Immature natural killer cell (primary cell): ENCODE measurements at regions not wholly inside any gene's neighbourhood (a gene's known extent, or its start where the extent isn't known, plus 50 kb on each side); places are given as distances from the start of the nearest gene placed in this dataset.

Experiments used
- DNase-seq, 3 donors: peaks; one replicate each; pipeline ENCODE4 v3.0.0; 2022; ENCODE audit warnings: mixed read lengths in 1 of 3
- H3K27ac Mint-ChIP-seq, 6 donors: one replicate each; pipeline ENCODE4 v1.8.0; 2020; ENCODE audit warnings: mixed read lengths in 6 of 6, mild to moderate bottlenecking in 5 of 6, inconsistent platforms in 4 of 6, moderate library complexity in 3 of 6
- H3K27me3 Mint-ChIP-seq, 3 donors: one replicate each; pipeline ENCODE4 v1.8.0; 2020 to 2021; ENCODE audit warnings: low read depth in 3 of 3, mild to moderate bottlenecking in 3 of 3, mixed read lengths in 3 of 3, moderate library complexity in 3 of 3, inconsistent platforms in 1 of 3
- H3K36me3 Mint-ChIP-seq, 3 donors: one replicate each; pipeline ENCODE4 v1.8.0; 2020; ENCODE audit warnings: mixed read lengths in 3 of 3, inconsistent platforms in 2 of 3, mild to moderate bottlenecking in 2 of 3
- H3K4me1 Mint-ChIP-seq, 2 donors: one replicate each; pipeline ENCODE4 v1.8.0; 2020; ENCODE audit warnings: inconsistent platforms in 2 of 2, mild to moderate bottlenecking in 2 of 2, mixed read lengths in 2 of 2, moderate library complexity in 1 of 2
- H3K4me3 Mint-ChIP-seq, 5 donors: one replicate each; pipeline ENCODE4 v1.8.0; 2020; ENCODE audit warnings: mild to moderate bottlenecking in 5 of 5, mixed read lengths in 5 of 5, inconsistent platforms in 3 of 5, moderate library complexity in 3 of 5
- H3K9me3 Mint-ChIP-seq, 6 donors: one replicate each; pipeline ENCODE4 v1.8.0; 2020; ENCODE audit warnings: mild to moderate bottlenecking in 6 of 6, mixed read lengths in 6 of 6, inconsistent platforms in 4 of 6, moderate library complexity in 3 of 6

DNA sequence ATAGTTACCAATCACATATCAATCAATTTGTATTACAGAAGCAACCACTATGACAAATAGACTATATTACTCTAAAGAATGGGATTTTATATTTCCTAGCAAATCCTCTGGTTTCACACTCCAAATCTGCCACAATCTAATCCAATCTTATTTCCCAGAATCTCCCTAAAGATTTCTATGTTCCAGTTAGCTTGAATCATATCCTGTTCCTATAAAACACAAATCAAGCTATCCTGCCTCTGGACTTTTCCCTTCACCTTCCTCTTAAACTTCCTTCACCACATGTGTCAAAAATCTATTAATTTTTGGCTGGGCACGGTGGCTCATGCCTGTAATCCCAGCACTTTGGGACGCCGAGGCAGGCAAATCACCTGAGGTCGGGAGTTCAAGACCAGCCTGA, 50.0 kb downstream of the PIK3C2A start:
- H3K27me3 Mint-ChIP-seq: no peaks in the 10 kb centered on the region
- peaks cover 70 to 83% of the 10 kb centered on the region in 2 donors for H3K4me1 Mint-ChIP-seq
- peaks cover 0 to 20% (median 8%) of the 10 kb centered on the region in 3 donors for H3K36me3 Mint-ChIP-seq
- DNase-seq: no peak
- H3K4me3 Mint-ChIP-seq: peak overlapping the region in 1 of 5 donors; percentile 1
- H3K9me3 Mint-ChIP-seq: peaks cover 0 to 2% (median 0%) of the 10 kb centered on the region in 6 donors
- H3K27ac Mint-ChIP-seq: peak overlapping the region in 3 of 6 donors; percentile 7 to 62 (median 33)

DNA sequence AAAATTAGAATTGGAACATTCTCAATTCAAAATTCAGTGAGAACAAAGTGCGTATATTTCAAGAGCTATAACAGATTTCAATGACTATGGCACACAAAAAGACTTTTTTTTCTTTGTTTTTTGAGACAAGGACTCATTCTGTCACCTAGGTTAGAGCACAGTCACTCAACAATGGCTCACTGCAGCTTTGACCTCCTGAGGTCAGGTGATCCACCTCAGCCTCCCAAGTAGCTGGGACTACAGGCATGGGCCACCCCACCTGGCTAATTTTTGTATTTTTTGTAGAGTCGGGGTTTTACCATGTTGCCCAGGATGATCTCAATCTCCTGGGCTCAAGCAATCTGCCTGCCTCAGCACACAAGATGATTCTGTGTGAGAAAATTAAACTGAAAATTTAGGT, 51.5 kb downstream of the PIK3C2A start:
- Mint-ChIP-seq H3K27me3 (no peaks in the 10 kb centered on the region), H3K4me3 (peak overlapping the region in 2 of 5 donors; percentile 28 to 52), H3K9me3 (peaks cover 0 to 2% (median 0%) of the 10 kb centered on the region in 6 donors), H3K4me1 (peaks cover 55 to 68% of the 10 kb centered on the region in 2 donors), H3K27ac (peak overlapping the region; percentile 40 to 84 (median 56)), H3K36me3 (peaks cover 0 to 20% (median 8%) of the 10 kb centered on the region in 3 donors)
- DNase-seq: no peak

DNA sequence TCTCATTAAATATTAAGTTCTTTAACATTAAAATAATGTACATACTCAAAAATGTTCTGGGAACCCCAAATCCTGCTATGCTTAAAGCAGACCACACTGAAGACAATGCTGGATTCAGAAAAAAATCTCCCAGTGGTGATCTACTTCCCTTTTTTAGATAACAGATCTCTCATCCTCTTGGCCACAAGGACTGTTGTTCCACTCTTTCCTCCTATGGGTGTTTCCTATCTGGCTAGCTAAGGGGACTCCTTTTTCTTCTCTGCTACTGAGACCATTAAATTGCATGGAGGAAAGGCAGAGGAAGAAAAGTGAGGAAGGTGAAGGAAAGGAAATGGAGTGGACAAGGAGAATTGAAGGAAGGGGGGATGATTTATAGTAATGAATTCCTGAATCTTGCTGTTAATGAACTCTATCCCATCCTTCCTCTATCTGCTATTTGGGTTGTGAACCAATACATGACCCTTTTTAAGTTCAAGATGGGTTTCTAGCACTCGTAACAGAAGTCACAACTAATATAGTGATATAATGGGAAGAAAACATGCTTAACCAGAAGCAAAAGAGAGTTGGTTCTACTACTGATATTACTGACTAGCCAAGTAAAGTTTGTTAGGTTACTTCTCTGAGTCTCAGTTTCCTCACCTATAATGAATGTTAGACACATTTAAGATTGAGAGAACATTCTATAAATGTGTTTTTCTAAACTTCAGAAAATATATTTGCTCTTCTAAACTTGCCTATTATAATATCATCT, 53.2 kb downstream of the PIK3C2A start:
- Mint-ChIP-seq H3K27ac (peak overlapping the region; percentile 15 to 88 (median 74)), H3K9me3 (peaks cover 0 to 2% (median 0%) of the 10 kb centered on the region in 6 donors), H3K4me3 (peak overlapping the region in 1 of 5 donors; percentile 61), H3K36me3 (peaks cover 0 to 23% (median 12%) of the 10 kb centered on the region in 3 donors), H3K4me1 (peaks cover 38 to 62% of the 10 kb centered on the region in 2 donors), H3K27me3 (no peaks in the 10 kb centered on the region)
- DNase-seq: no peak

DNA sequence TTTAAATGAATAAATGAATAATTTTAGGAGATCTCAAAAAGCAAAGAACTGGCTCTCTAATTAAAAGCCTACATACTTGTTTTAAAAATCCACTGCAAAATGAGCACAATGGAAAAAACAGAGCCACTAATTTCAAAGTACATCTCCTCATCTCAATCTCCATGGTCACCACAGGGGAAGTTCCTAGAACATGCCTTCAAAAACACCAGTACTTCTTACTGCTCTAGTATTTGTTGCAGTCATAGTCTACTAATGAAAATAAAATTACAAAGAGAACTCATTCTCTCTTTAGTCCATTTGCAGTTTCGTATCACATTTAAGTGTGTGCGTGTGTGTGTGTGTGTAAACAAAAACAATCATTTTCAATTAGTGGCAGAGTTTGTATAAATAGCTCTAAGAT, 54.0 kb downstream of the PIK3C2A start:
- Mint-ChIP-seq H3K9me3 (peaks cover 0 to 2% (median 0%) of the 10 kb centered on the region in 6 donors), H3K27me3 (no peaks in the 10 kb centered on the region), H3K4me3 (no peak overlapping the region), H3K27ac (peak overlapping the region; percentile 9 to 88 (median 62)), H3K4me1 (peaks cover 31 to 54% of the 10 kb centered on the region in 2 donors), H3K36me3 (peaks cover 0 to 23% (median 12%) of the 10 kb centered on the region in 3 donors)
- no peak for DNase-seq

DNA sequence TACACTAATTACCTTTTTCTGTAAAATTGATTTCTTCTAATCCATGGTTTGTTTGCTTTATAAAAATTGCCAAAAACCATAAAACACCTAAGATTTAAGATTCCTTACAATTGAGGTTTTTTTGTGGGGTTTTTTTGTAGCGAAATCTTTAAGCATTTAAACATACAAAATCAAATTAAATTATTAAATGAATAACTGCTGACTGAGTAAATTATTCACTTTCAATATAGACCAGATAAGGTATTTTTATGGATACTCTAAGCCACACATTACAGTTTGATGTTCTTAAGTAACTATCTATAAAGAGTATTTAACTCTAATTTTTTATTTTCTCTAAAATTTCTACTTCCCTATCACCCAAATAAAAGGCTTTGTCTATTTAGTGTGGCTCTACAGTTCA, 55.5 kb downstream of the PIK3C2A start:
- no peak overlapping the region for H3K27ac Mint-ChIP-seq
- peaks cover 30 to 54% of the 10 kb centered on the region in 2 donors for H3K4me1 Mint-ChIP-seq
- peaks cover 0 to 3% (median 0%) of the 10 kb centered on the region in 3 donors for H3K27me3 Mint-ChIP-seq
- H3K36me3 Mint-ChIP-seq: peaks cover 1 to 24% (median 12%) of the 10 kb centered on the region in 3 donors
- H3K9me3 Mint-ChIP-seq: peaks cover 0 to 2% (median 0%) of the 10 kb centered on the region in 6 donors
- H3K4me3 Mint-ChIP-seq: no peak overlapping the region
- no peak for DNase-seq

DNA sequence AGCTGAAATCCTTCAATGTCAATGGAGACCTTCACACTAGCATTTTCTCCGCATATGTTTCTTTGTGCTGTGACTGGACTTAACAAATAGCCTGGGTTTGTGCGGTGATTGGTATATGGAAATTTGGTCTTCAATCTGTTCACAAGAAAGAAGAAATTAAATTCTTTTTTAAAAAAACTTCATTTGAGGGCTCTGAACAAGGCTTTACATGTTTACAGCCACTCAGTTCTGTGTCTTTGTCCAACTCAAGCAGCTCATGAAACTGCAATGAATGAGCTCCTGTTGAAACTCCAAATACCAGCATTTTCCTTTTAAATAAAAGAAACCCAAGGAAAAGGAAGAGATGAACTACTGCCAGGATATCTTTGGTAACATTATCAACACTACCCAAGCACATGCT, 57.3 kb downstream of the PIK3C2A start:
- Mint-ChIP-seq H3K9me3 (peaks cover 0 to 2% (median 0%) of the 10 kb centered on the region in 6 donors), H3K27me3 (peaks cover 0 to 3% (median 0%) of the 10 kb centered on the region in 3 donors), H3K4me3 (no peak overlapping the region), H3K27ac (no peak overlapping the region), H3K4me1 (peaks cover 20 to 44% of the 10 kb centered on the region in 2 donors), H3K36me3 (peaks cover 5 to 28% (median 18%) of the 10 kb centered on the region in 3 donors)
- no peak for DNase-seq

DNA sequence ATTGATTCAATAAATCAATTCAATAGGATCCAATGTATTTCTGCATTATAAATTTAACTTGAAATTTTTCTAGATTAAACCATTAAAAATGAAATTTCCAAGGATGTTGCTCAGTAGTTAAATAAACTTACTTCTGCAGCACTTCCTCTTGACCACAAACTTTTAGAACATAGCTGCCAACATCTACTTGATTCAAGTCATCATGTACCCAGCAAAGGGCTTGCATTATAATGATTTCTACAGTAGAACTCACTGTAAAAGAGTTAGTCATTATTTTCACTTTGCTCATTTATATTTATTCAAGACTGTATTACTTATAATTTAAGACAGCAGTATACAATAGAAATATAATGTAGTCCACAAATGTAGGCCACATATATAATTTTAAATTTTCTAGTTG, 59.2 kb downstream of the PIK3C2A start:
- no peak overlapping the region for H3K27ac Mint-ChIP-seq
- peaks cover 19 to 30% (median 29%) of the 10 kb centered on the region in 3 donors for H3K36me3 Mint-ChIP-seq
- no peaks in the 10 kb centered on the region for H3K9me3 Mint-ChIP-seq
- no peak for DNase-seq
- H3K4me3 Mint-ChIP-seq: no peak overlapping the region
- peaks cover 0 to 3% (median 0%) of the 10 kb centered on the region in 3 donors for H3K27me3 Mint-ChIP-seq
- H3K4me1 Mint-ChIP-seq: peaks cover 13 to 32% of the 10 kb centered on the region in 2 donors

DNA sequence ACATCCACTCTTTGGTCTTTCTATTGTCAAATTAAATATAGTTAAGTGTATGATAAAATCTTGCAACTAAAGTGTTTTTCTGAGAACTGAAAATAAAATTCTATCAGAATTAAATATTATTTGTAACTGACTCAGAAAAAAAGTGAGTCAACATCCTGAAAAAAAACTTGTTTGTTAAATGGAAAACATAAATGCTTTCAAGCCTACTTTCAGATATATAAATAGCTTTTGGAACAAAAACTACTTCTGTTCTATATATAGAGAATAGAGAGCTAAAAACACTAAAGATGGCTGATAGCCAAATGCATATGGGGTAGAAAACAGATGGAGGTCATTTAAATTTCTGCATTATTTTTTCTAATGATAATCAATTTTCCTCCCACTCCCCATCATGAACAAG, 61.8 kb downstream of the PIK3C2A start:
- Mint-ChIP-seq H3K9me3 (no peaks in the 10 kb centered on the region), H3K27ac (no peak overlapping the region), H3K36me3 (peaks cover 37 to 41% (median 37%) of the 10 kb centered on the region in 3 donors), H3K4me3 (no peak overlapping the region), H3K4me1 (peaks cover 12 to 27% of the 10 kb centered on the region in 2 donors), H3K27me3 (peaks cover 0 to 3% (median 0%) of the 10 kb centered on the region in 3 donors)
- no peak for DNase-seq

DNA sequence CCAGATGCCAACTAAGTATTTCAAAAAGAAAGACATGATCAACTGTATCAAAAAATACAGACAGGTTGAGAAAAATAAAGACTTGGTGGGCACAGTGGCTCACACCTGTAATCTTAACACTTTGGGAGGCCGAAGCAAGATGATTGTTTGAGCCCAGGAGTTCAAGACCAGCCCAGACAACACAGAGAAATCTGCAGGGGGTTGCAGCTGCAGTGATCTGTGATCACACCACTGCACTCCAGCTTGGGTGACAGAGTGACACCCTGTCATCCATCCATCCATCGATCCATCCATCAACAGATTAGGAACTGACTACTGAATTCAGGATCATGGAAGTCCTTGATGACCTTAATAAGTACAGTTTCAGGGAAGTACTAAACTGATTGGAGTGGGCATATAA, 65.0 kb upstream of the RPS13 start:
- Mint-ChIP-seq H3K27me3 (no peaks in the 10 kb centered on the region), H3K4me3 (no peak overlapping the region), H3K27ac (peak overlapping the region in 1 of 6 donors; percentile 18), H3K9me3 (no peaks in the 10 kb centered on the region), H3K4me1 (peaks cover 8 to 16% of the 10 kb centered on the region in 2 donors), H3K36me3 (peaks cover 31 to 40% (median 40%) of the 10 kb centered on the region in 3 donors)
- no peak for DNase-seq

DNA sequence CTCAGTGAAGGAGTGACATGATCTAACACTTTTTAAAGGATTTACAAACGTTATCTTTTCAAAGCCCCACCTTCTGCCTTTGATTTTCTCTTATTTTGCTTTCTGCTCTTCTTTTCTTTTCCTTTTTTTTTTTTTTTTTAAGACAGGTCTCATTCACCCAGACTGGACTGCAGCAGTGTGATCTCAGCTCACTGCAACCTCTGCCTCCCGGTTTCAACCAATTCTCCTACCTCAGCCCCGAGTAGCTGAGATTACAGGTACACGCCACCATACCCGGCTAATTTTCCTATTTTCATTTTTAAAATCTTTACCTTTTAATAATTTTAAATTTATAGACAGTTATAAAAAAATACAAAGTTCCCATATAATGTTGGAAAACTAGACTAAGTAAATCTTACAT, 63.7 kb upstream of the RPS13 start:
- no peaks in the 10 kb centered on the region for H3K9me3 Mint-ChIP-seq
- no peaks in the 10 kb centered on the region for H3K27me3 Mint-ChIP-seq
- H3K4me1 Mint-ChIP-seq: peaks cover 5 to 14% of the 10 kb centered on the region in 2 donors
- no peak overlapping the region for H3K27ac Mint-ChIP-seq
- H3K36me3 Mint-ChIP-seq: peaks cover 27 to 35% (median 35%) of the 10 kb centered on the region in 3 donors
- no peak for DNase-seq
- no peak overlapping the region for H3K4me3 Mint-ChIP-seq

DNA sequence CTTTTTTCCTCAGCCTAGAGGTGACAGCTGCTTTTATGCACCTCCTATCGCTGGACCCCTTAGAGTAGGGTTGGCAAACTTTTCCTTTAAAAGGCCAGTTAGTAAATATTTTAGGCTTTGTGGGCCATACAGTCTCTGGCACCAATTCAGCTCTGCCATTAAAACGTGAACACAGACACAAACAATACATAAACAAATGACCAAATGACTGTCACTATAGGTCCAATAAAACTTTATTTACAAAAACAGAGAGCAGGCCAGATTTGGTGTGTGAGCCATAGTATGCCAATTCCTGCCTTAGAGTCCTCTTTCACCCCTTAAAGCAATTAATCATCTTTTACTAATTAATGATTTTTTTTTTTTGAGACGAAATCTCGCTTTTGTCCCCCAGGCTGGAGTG, 61.1 kb upstream of the RPS13 start:
- Mint-ChIP-seq H3K9me3 (no peaks in the 10 kb centered on the region), H3K4me1 (no peaks in the 10 kb centered on the region), H3K4me3 (no peak overlapping the region)

DNA sequence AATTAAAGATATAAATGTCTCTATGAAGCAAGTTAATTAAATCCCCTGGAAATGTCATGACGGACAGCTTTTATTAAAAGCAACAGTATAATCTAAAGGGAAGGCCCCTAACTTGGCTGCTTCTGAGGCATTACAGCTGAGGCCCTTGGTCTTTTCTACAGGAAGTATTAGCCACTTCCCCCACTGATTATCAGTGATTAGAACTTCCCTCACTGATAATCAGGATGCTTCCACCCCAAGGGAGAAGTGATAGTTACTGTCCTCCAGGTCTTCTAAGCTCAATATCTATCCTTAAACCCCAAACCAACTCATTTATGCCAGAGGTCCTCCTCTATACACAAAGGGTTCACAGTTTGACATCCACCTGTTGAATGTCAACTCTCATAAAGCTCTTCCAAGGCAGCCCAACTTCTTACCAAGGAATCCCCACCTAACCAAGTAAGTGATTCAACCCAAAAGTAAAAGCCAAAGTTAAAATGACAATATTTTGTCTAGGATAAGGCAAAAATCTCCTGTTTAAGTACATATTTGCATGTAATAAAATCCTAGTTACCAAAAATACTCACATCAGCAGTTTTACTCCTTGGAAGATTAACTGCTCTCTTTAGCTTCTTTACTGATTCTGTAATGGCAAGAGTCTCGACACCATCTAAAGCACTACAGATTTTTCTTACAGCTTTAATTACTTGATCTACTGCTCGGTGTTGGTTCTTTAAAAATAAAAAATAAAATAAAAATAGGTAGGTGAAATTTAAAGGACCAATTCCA, 58.6 kb upstream of the RPS13 start:
- Mint-ChIP-seq H3K9me3 (no peaks in the 10 kb centered on the region), H3K4me3 (no peak overlapping the region), H3K4me1 (no peaks in the 10 kb centered on the region), H3K27me3 (no peaks in the 10 kb centered on the region), H3K27ac (peak overlapping the region in 4 of 6 donors; percentile 15 to 61 (median 47)), H3K36me3 (peaks cover 12 to 23% (median 18%) of the 10 kb centered on the region in 3 donors)
- DNase-seq: no peak

More for the DNA sequence above, 61.1 kb upstream of the RPS13 start:
- no peak for DNase-seq
- H3K27me3 Mint-ChIP-seq: no peaks in the 10 kb centered on the region
- H3K36me3 Mint-ChIP-seq: peaks cover 21 to 27% (median 22%) of the 10 kb centered on the region in 3 donors
- H3K27ac Mint-ChIP-seq: no peak overlapping the region

DNA sequence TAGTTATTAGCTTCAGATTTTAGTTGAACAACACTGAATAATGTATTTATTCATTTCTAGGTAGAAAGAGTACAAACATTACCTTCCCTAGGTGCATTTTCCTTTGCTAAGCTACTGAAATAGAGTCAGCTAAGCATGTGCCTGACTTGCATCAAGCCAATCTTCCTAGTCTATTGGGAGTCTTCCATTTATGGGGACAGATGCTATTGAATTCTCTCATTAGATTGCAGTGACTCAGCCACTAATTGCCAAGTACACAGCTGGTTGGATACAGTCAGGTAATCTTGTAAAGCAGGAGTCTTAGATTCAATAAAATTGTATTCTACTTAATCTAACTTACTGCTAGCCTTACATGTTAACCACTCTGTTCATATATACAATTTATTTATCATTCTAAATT, 55.2 kb upstream of the RPS13 start:
- Mint-ChIP-seq H3K4me1 (no peaks in the 10 kb centered on the region), H3K27ac (no peak overlapping the region), H3K36me3 (peaks cover 16 to 29% (median 25%) of the 10 kb centered on the region in 3 donors), H3K4me3 (no peak overlapping the region), H3K27me3 (no peaks in the 10 kb centered on the region), H3K9me3 (no peaks in the 10 kb centered on the region)
- DNase-seq: no peak

DNA sequence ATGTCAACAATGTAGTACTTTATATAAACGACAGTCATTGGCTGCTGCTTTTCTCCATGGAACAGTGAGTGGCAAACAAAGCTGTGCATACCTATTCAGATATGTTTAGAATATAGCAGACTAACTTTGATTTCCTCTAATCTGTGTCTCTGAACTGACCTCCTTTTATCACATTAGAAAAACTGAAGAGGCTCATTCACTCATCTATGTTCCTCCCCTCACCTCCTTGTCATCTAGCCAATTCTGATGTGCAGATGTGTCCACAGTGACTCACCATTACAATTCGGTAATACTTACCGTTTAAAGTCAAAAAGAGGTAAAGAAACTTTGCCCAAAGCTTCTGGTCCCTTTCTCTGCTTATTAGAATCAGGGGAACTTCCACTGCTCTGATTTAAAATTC, 51.5 kb upstream of the RPS13 start:
- H3K27ac Mint-ChIP-seq: peak overlapping the region in 1 of 6 donors; percentile 6
- no peaks in the 10 kb centered on the region for H3K9me3 Mint-ChIP-seq

More for the DNA sequence above, 51.5 kb upstream of the RPS13 start:
- H3K36me3 Mint-ChIP-seq: peaks cover 18 to 33% (median 27%) of the 10 kb centered on the region in 3 donors
- DNase-seq: no peak
- no peaks in the 10 kb centered on the region for H3K27me3 Mint-ChIP-seq
- H3K4me3 Mint-ChIP-seq: no peak overlapping the region
- no peaks in the 10 kb centered on the region for H3K4me1 Mint-ChIP-seq
